SH-SY5Y (cell line): ENCODE measurements at regions not wholly inside any gene's neighbourhood (a gene's known extent, or its start where the extent isn't known, plus 50 kb on each side); places are given as distances from the start of the nearest gene placed in this dataset.

Experiments used
- GATA2 ChIP-seq: IDR thresholded peaks from 2 replicates; pipeline ENCODE4 v1.6.1; 2011; ENCODE audit warnings: mild to moderate bottlenecking, low read depth, low read length
- GATA3 ChIP-seq: IDR thresholded peaks from 2 replicates; pipeline ENCODE4 v1.6.1; 2011; ENCODE audit warnings: low read depth, mild to moderate bottlenecking, low read length, moderate library complexity

GRCh38 chr2:4900861-4901770 lies 791.1 kb upstream of the SOX11 start:
- TF ChIP-seq GATA3 (no peak), GATA2 (no peak)

- no peak for TF ChIP-seq GATA3
- TF ChIP-seq GATA2 = no peak
Observed at GRCh38 chr2:4903656-4904348, 788.4 kb upstream of the SOX11 start.

- TF ChIP-seq GATA2 (no peak), GATA3 (no peak)
Observed at GRCh38 chr2:4908461-4908860, 783.7 kb upstream of the SOX11 start.

- TF ChIP-seq GATA2 (no peak), GATA3 (no peak)
Observed at GRCh38 chr2:4909346-4910009, 782.7 kb upstream of the SOX11 start.

GRCh38 chr2:4914036-4914435 lies 778.1 kb upstream of the SOX11 start:
- TF ChIP-seq GATA2 (no peak), GATA3 (no peak)

- TF ChIP-seq GATA3 = no peak
- no peak for TF ChIP-seq GATA2
Observed at GRCh38 chr2:4914551-4914950, 777.6 kb upstream of the SOX11 start.

DNA sequence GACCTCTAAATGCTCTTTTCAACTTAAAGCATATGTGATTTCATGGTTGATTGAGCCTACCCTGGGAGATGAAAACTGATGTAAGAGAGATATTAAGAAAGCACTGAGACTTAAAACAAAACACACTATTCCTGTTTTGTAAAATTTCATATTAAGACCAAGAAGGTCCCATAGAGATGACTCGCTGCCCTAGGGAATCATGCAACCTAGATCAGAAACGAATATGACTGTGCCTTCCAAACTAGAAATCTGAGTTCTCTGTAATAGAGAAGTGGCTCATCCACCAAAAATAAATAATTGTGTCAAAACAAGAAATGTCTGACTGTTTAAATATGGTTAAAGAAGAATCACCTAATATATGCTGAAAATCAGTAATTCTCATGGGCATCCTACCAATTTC lies 776.8 kb upstream of the SOX11 start:
- TF ChIP-seq GATA2 (no peak), GATA3 (no peak)

DNA sequence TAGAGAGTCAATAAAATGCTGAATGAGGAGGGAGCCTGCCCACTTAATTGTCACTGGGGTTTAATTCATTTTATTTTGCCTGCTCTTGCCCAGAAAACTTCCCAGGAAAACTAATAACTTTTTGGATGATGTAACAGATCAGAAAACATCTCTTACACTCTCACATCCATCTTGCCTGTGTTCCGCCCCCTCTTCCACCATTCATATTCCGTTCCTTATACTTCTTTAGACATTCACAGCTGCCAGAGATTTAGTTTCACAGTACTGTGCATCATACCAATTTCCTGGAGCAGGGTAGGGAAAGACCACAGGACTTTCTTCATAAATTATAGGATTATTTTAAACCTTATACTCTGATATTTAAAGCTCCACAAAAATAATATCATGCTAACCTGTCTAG lies 776.1 kb upstream of the SOX11 start:
- TF ChIP-seq GATA2 (no peak), GATA3 (no peak)

GRCh38 chr2:4930704-4931103 lies 761.5 kb upstream of the SOX11 start:
- TF ChIP-seq GATA2 (peak; percentile 34; the same call in 1 of the 2 replicates), GATA3 (no peak)

- no peak for TF ChIP-seq GATA3
- TF ChIP-seq GATA2 = no peak
Observed at GRCh38 chr2:4931721-4932365, 760.3 kb upstream of the SOX11 start.

GRCh38 chr2:4937550-4937949 lies 754.6 kb upstream of the SOX11 start:
- TF ChIP-seq GATA3 = no peak
- TF ChIP-seq GATA2 = no peak

DNA sequence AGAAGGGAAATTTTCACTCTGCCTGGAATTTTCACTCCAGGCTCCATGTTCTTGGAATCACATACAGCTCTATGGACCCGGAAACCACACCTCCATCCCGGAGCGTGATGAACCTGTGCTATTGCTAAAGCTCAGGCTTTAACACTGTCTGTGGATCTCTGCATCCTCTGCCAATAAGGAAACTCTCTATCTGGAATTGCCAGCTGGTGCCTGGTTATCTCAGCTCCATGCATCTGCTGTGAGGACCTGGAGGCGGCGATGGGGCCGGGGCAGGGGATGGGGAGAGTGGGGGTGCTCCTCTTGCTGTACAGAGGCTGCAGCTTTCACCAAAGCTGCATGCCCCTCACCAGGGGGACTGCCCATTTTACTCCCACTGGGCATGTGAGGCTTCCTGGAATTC lies 754.0 kb upstream of the SOX11 start:
- TF ChIP-seq GATA2 (no peak), GATA3 (no peak)

DNA sequence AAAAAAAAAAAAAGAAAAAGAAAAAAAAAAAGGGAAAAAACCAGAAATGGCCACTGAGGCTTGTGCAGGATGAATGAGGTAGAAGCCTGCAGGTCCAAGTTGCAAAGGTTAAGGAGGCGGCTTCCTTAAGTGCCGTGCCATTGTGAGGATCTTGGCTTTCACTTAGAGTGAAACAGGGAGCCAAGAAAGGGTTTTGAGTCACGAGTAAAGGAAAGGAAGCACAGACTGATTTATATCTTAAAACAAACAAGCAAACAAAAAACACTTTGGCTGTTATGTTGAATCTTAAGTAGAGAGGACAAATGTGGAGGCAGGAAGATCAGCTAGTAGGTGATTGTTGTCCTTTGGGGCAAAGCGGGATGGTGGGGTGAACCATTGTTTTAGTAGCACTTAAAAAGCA lies 749.7 kb upstream of the SOX11 start:
- TF ChIP-seq GATA2 (no peak), GATA3 (no peak)

DNA sequence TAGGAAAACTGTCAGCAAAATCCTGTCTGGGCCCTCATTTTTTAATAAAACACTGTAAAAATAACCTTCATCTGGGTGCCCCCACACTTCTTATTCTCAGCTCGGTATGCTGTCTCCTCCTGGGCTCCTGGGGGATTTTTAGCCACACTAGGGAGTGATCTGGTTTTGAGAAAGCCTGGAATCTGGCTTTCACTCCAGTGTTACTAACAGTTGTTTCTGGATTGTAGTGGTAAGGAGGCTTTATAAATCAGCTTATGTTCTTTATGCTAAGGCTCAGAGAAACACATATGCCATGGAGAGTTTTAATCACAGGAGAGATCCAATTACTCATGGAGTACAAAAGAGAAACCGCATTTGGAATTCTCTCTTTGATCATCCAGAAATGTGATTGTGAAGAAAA lies 744.3 kb upstream of the SOX11 start:
- TF ChIP-seq GATA3 (no peak), GATA2 (no peak)

GRCh38 chr2:4951368-4951767 lies 740.8 kb upstream of the SOX11 start:
- TF ChIP-seq GATA2 (no peak), GATA3 (no peak)
